ENCODE measurements at regions not wholly inside any gene's neighbourhood (a gene's known extent, or its start where the extent isn't known, plus 50 kb on each side); places are given as distances from the start of the nearest gene placed in this dataset.
"Not testable (repeated sequence)": the region's sequence is repeated elsewhere in the genome, so short reads cannot be mapped to it uniquely, and the experiment has no call there.

DNA sequence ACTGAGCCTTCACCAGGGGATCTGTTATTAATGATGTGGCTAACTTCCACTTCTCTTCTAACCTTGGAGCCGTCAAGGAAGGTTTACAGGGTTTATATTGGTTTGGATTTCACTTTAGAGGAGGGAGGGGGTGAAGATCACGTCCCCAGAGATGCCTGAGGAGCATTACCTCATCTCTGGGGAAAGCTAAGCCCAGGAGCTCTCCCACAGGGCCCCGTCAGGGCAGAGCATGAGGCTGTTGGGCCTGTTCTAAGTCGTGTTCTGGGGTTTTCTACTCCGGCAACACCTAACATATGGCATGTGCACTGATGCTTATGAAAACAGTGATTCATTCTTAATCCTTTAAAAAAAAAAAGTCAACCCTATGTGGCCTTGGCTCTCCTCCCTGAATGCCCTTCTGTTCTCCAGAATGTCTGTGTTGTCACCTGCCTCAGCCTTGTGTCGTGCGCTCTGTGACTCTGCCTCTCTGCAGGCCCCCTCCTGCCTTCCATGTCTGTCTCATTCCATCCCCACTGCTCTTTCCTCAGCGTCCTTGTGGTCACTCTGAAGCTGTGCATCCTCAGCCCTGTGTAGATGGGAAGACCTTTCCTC lies 97.4 kb upstream of the JARID2 start:
- peak; percentile 96 for DNase-seq

DNA sequence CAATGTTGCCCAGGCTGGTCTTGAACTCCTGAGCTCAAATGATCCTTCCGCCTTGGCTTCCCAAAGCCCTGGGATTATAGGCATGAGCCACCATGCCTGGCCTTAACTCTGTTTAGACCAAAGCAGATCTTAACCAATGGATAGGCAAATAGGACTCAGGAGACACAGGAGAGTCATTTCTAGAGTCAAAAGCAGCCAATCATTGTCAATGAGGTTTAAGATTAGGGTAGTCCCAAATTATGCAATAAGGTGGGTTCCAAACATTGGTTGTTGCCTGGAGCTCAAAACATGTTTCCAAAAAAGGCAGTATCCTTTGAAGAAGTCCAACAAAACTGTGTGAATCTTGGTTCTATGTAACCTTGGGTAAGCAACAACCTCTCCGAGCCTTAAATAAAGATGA lies 95.7 kb upstream of the JARID2 start:
- DNase-seq, result no peak

DNA sequence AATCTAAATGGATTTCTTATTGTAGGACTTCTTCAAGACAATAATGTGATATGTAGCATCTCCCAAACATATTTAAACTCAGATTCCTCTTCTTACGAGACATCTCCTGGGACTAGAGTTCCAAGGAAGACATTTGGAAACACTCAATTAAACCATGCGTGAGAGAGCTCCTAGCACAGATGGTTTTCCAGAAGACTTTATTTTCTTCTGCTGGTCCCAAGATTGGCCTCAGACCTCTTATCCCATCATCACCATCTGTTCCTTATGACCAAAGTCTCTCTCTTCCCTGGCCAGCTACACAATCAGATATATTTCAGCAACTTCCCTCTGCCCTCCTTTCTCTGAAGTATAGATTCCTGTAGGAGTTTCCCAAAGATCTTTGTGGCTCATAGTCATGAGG lies 93.2 kb upstream of the JARID2 start:
- DNase-seq, result peak; percentile 36

DNA sequence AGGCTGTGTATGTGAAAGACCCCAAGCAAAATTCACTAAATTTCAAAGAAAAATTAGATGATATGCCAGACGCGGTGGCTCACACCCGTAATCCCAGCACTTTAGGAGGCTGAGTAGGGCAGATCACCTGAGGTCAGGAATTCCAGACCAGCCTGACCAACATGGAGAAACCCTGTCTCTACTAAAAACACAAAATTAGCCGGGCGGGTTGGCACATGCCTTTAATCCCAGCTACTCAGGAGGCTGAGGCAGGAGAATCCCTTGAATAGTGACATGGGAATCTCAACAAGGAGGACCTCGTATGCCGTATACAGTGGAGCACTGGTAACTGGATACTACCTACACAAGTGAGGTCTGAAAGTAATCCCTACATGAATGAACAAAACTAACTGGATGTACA lies 92.7 kb upstream of the JARID2 start:
- no peak for DNase-seq

DNA sequence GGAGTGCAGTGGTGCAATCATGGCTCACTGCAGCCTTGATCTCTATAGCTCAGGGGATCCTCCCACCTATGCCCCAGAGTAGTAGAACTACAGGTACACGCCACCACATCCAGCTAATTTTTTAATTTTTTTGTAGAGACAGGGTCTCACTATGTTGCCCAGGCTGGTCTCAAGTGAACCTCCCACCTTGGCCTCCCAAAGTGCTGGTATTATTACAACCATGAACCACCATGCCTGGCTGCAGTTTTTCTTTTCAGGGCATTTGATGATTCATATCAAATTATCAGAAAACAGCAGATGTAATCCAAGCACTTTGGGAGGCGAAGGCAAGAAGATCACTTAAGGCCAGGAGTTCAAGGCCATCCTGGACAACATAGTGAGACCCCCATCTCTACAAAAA lies 88.4 kb upstream of the JARID2 start:
- no peak for DNase-seq

DNA sequence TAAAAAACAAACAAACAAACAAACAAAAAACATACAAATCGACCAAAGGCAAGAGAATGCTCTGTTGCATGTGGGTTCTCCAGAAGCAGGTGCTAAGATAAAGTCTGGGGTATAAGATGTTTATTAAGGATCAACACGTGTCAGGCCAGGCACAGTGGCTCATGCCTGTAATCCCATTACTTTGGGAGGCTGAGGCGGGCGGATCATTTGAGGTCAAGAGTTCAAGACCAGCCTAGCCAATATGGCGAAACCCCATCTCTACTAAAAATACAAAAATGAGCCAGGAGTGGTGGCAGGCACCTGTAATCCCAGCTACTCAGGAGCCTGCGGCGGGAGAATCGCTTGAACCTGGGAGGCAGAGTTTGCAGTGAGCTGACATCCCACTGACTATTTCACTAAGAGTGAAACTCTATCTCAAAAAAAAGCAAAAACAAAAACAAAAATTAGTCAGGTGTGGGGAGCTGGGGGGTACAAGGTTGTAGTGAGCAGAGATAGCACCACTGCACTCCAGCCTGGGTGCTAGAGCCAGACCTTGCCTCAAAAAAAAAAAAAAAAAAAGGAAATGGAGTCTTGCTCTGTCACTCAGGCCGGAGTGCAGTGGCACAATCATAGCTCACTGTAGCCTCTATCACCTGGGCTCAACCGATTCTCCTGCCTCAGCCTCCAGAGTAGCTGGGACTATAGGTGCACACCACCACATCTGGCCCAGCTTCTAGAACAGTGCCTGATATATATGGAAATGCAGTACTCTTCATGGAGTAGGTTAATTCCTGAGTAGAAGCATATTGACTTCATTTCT lies 86.8 kb upstream of the JARID2 start:
- no peak for DNase-seq

DNA sequence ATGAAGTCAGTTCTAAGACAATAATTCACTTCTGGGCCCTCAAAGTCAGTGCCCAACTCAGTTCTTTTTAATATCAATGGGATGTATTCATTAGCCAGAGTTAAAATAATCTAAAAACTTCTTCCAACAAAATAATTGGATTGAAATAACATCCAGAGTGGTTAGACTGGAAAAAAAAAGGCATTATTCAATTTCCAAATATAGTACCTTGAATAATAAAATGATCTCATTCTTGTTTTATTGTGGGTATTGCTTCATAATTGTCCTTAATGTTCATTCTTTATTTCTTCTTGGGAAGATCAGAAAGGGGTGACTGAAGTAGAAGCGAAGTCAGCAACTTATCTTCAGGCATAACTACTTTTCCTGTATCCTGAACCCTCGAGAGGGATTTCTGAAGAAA lies 85.1 kb upstream of the JARID2 start:
- DNase-seq, result no peak

DNA sequence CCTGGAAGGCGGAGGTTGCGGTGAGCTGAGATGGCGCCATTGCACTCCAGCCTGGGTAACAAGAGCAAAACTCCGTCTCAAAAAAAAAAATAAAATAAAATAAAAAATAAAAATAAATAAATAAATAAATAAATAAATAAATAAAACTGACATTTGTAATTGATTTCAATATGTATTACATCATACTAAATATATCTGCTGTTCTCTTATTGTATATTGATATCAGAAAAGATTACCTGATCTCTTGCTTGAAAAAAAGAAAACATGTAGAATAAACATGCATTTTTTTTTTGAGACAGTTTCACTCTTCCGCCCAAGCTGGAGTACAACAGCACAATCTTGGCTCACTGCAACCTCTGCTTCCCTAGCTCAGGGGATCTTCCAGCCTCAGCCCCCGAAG lies 81.0 kb upstream of the JARID2 start:
- not testable (repeated sequence) for DNase-seq

DNA sequence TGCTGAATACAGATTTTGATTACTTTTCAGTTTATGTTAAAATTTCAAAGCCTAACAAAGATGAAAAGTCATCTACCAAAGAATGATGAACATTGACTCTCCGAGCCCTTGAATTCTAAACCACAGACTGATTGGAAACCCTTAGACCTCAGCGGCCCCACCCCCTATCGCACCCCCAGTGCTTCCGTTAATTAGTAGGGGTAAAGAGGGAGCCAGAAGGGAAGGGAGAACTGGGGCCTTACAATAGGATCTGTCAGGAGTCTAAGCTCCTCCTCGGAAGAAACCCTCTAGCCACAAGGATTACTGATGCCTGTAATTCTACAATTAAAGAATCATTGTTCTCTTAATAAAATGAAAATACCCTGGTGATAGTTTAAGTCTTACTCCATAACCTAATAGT lies 79.7 kb upstream of the JARID2 start:
- no peak for DNase-seq

DNA sequence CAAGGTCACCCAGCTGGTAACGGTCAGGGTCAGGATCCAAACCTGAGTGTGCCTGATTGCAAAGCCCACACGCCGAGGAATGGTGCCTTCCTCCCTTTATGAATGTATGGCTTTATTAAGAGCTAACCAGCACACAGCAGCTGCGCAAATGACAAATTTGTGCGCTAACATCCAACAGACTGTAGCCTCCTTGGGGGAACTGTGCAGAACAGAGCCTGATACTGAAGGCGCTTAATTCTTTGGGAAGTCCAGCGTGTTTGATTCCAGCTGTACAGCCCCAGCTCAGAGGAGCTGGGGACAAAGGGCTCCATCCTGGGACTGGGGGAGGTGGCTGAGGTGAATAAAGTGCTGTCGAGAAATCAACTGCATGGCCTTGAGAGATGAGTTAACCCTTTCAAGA lies 75.7 kb upstream of the JARID2 start:
- no peak for DNase-seq

DNA sequence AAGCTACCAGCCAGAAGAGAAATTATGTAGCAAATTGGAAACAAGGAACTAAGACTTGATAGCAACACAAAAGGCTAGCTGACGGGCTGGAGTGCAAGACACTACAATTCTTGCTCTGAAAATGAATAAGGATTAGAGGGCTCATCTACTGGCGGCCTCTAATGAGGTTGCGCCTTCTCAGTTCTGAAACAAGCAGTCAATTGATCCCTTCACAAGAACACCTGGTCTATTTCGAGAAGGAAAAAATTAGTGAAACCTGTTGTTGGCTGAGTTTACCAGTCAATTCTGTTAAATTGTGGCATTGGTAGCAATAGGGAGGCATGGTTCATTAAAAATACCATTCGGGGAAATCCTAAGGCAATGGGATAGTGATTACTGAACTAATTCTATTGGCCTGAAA lies 74.8 kb upstream of the JARID2 start:
- DNase-seq, result no peak

DNA sequence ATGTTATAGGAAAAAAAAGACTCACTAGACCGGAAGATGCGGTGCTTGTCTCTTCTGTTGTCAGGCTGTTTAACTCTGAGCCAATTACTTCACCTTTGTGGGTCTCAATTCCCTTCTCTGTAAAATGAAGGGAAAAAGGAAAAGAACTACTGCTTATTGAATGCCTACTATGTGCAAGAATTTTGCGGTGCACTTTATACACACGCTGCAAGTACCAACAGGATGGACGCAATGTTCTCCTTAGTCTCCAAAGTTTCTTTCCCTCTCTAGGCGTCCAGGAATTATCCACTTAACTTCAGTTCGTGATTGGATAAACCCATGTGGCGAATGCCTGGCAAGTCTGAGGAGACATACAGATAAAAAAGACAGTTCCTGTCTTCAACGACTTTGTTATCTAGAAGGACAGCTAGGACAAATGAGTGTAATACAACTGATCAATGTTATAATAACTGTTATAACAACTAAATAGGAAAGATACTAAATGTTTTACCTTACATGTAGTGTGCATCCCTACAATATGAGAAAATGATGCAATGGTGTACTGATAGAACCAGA lies 69.0 kb upstream of the JARID2 start:
- DNase-seq, result no peak

DNA sequence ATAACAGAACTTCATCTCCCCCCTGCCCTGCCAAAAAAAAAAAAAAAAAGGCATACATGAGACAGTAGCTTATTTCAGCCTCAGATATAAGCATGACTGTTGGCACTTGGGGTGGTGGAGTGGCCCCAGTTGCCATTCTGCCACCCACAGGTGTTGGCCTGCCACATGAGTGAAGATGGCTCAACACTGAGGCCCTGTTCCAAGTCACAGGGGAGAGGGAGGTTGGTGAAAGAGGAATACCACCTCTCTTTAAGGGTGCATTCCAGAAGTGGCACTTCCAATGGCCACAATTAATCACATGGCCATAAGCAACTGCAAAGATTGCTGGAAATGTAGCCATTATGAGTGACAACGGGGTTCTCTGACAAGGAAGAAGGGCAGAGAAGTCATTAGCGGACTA lies 61.9 kb upstream of the JARID2 start:
- no peak for DNase-seq

DNA sequence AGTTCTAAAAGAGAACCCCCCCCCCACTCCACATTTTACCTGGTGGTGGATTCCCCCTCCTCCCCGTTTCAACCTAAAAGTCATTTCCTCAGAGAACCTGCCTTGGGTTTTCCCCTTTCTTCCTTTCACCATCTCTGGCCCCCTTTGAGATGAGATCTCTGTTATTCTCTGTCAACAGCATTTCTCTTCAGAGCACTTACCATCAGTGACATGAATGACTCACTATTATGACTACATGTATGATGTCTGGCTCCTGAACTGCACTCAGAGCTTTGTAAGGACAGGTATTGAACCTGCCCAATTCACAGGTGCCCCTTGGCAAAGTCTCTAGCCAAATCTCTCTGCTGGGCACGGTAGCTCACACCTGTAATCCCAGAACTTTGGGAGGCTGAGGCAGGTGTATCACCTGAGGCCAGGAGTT lies 61.4 kb upstream of the JARID2 start:
- no peak for DNase-seq

DNA sequence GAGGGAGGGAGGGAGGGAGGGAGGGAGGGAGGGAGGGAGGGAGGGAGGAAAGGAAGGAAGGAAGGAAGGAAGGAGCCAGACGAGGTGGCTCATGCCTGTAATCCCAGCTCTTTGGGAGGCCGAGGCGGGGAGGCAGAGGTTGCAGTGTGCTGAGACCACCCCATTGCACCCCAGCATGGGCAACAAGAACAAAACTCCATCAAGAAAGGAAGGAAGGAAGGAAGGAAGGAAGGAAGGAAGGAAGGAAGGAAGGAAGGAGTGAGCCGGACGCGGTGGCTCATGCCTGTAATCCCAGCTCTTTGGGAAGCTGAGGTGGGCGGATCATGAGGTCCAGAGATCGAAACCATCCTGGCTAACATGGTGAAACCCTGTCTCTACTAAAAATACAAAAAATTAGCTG lies 60.8 kb upstream of the JARID2 start:
- DNase-seq, result not testable (repeated sequence)

DNA sequence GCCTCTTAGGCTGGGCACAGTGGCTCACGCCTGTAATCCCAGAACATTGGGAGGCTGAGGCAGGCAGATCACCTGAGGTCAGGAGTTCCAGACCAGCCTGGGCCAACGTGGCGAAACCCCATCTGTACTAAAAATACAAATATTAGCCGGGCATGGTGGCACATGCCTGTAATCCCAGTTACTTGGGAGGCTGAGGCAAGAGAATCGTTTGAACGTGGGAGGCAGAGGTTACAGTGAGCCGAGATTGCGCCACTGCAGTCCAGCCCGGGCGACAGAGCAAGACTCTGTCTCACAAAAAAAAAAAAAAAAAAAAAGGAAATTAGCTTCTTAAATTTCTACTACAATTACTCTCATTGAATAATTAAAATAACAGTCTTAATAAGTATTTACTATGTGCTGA lies 52.4 kb upstream of the JARID2 start:
- not testable (repeated sequence) for DNase-seq

DNA sequence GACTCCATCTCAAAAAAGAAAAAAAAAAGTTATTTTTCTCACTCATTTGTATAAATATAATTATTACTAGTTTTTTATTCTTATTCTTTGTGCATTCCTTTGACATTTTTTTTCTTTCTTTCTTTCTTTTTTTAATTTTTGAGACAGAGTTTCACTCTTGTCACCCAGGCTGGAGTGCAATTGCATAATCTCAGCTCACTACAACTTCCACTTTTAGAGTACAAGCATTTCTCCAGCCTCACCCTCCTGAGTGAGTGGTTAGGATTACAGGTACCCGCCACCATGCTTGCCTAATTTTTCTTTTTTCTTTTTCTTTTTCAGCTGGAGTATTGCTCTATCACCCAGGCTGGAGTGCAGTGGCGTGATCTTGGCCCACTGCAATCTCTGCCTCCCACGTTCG lies 51.4 kb upstream of the JARID2 start:
- DNase-seq, result no peak
